ENCODE measurements at regions not wholly inside any gene's neighbourhood (a gene's known extent, or its start where the extent isn't known, plus 50 kb on each side); places are given as distances from the start of the nearest gene placed in this dataset.

- Histone ChIP-seq H4K91ac (ENCODE audit: insufficient read length, low read depth, low read length) (no peak overlapping the region), H4K8ac (replicated peaks; ENCODE audit: insufficient read length, low read depth, low read length) (no peak overlapping the region), H3K14ac (ENCODE audit: insufficient read depth, low read length) (no peak overlapping the region), H4K20me1 (ENCODE audit: control insufficient read depth, insufficient read depth, insufficient read length) (no peaks in the 10 kb centered on the region), H2BK120ac (ENCODE audit: low read depth, low read length, poor library complexity, severe bottlenecking) (no peak overlapping the region), H3K4me1 (ENCODE audit: insufficient read depth, low read length) (no peaks in the 10 kb centered on the region), H3K18ac (ENCODE audit: insufficient read length, low read depth, low read length) (no peak overlapping the region), H2AK5ac (ENCODE audit: insufficient read length, low read length) (no peak overlapping the region), H3T11ph (ENCODE audit: low read length) (no peak overlapping the region), H3K4me2 (ENCODE audit: insufficient read depth, insufficient read length, low read length) (no peak overlapping the region), H2BK20ac (ENCODE audit: low read depth, low read length, poor library complexity, severe bottlenecking) (no peak overlapping the region), H3K9ac (ENCODE audit: extremely low read depth, insufficient read length, low read length) (no peak overlapping the region), H3K9me3 (ENCODE audit: control insufficient read depth, low read depth, low read length) (no peaks in the 10 kb centered on the region), H4K5ac (ENCODE audit: insufficient read length, low read depth, low read length) (no peak overlapping the region), H3K27me3 (ENCODE audit: insufficient read depth, low read length) (no peaks in the 10 kb centered on the region; the same call in 1 of the 2 replicates), H3K79me1 (ENCODE audit: insufficient read depth, low read depth, low read length, poor library complexity, severe bottlenecking) (no peaks in the 10 kb centered on the region), H2BK15ac (ENCODE audit: low read depth, low read length) (no peak overlapping the region), H3K23me2 (ENCODE audit: insufficient read length, low read depth, low read length, poor library complexity, severe bottlenecking) (no peaks in the 10 kb centered on the region), H2BK5ac (ENCODE audit: insufficient read length, low read length) (no peak overlapping the region), H3K56ac (ENCODE audit: insufficient read length, low read depth, low read length) (no peak overlapping the region), H3K23ac (ENCODE audit: insufficient read length, low read depth, low read length) (no peak overlapping the region), H3K79me2 (ENCODE audit: insufficient read depth, low read length) (no peaks in the 10 kb centered on the region), H3K27ac (ENCODE audit: insufficient read length, low read depth, low read length) (no peak overlapping the region), H2BK12ac (ENCODE audit: insufficient read length, low read depth, low read length) (no peak overlapping the region), H2AFZ (ENCODE audit: low read length) (no peak overlapping the region), H3K4ac (ENCODE audit: low read depth, low read length) (no peak overlapping the region)
- WGBS (ENCODE audit: extremely low coverage, insufficient read length, low lambda C conversion rate), result no CpG with 5 or more reads among the region's 3 CpGs
- Mint-ChIP-seq H3K4me3 (no peak overlapping the region), H3K4me1 (peaks cover 19% of the 10 kb centered on the region in 2 experiments), H3K27me3 (ENCODE audit: low read depth) (peaks cover 17% of the 10 kb centered on the region), H3K36me3 (ENCODE audit: insufficient read depth in 1 of 3, low read depth in 3 of 3) (no peaks in the 10 kb centered on the region; a peak in 1 of 7 replicates), H3K27ac (no peak overlapping the region; a peak in 1 of 7 replicates), H3K9me3 (peaks cover 0 to 3% of the 10 kb centered on the region in 2 experiments; a peak in 1 of 5 replicates)
- no peak for DNase-seq
- TF ChIP-seq CTCF (conservative IDR thresholded peaks at IDR 0.05), result no peak
Measured at GRCh38 chr9:120184266-120184665, 395.7 kb downstream of the CDK5RAP2 start.

Data from H9 (cell line).